SK-N-SH treated with all-trans-retinoic acid at 6 μM for 48 hours (cell line): ENCODE measurements at regions not wholly inside any gene's neighbourhood (a gene's known extent, or its start where the extent isn't known, plus 50 kb on each side); places are given as distances from the start of the nearest gene placed in this dataset.

Experiments
- CREB5 ChIP-seq: fragments of 250-450 bp; sonication (Bioruptor Pico); IDR thresholded peaks from 2 replicates; pipeline ENCODE4 v1.5.1; 2020; ENCODE audit warnings: low read depth, mild to moderate bottlenecking, moderate library complexity
- PATZ1 ChIP-seq: fragments of 250-450 bp; sonication (Bioruptor Pico); IDR thresholded peaks from 2 replicates; pipeline ENCODE4 v1.8.0; 2020; ENCODE audit warnings: mild to moderate bottlenecking, moderate library complexity, borderline replicate concordance
- RARB ChIP-seq: fragments of 250-450 bp; sonication (Bioruptor Pico); IDR thresholded peaks from 2 replicates; pipeline ENCODE4 v1.8.0; 2021; ENCODE audit warnings: mild to moderate bottlenecking, moderate library complexity
- TCF4 ChIP-seq: fragments of 250-450 bp; sonication (Bioruptor Pico); IDR thresholded peaks from 2 replicates; pipeline ENCODE4 v1.8.0; 2021; ENCODE audit warnings: mild to moderate bottlenecking, moderate library complexity, borderline replicate concordance

- no peak for TF ChIP-seq RARB (CRISPR knock-in tag)
- no peak for TF ChIP-seq PATZ1
- no peak for TF ChIP-seq TCF4 (CRISPR knock-in tag)
- no peak for TF ChIP-seq CREB5 (CRISPR knock-in tag)
Measured at GRCh38 chr13:31908696-31909411, 122.7 kb upstream of the FRY start.
